Stimulated activated effector memory CD8-positive, alpha-beta T cell treated with anti-CD3 and anti-CD28 coated beads, Interleukin-12 subunit alpha, Interleukin-12 subunit beta, amount 100 ng/mL, for 72 hours (primary cell): ENCODE measurements at regions not wholly inside any gene's neighbourhood (a gene's known extent, or its start where the extent isn't known, plus 50 kb on each side); places are given as distances from the start of the nearest gene placed in this dataset.
"Not testable (repeated sequence)": the region's sequence is repeated elsewhere in the genome, so short reads cannot be mapped to it uniquely, and the experiment has no call there.

Source experiments
- ATAC-seq: fragments of 150-1000 bp; cut with Tn5 transposase; 2 replicates; pipeline ENCODE4 v1.10.0; 2021
- DNase-seq, 2 donors: peaks; one replicate each; pipeline ENCODE4 v3.0.0; 2021 to 2022; ENCODE audit warnings: low spot score in 2 of 2
- H3K27ac Mint-ChIP-seq: one replicate; pipeline ENCODE4 v1.8.0; 2022; ENCODE audit warnings: mild to moderate bottlenecking, mixed read lengths
- H3K36me3 Mint-ChIP-seq: one replicate; pipeline ENCODE4 v1.8.0; 2022; ENCODE audit warnings: mild to moderate bottlenecking, mixed read lengths
- H3K4me1 Mint-ChIP-seq: one replicate; pipeline ENCODE4 v1.8.0; 2022; ENCODE audit warnings: mixed read lengths
- H3K4me3 Mint-ChIP-seq: one replicate; pipeline ENCODE4 v1.8.0; 2022; ENCODE audit warnings: mild to moderate bottlenecking, mixed read lengths
- H3K9me3 Mint-ChIP-seq: one replicate; pipeline ENCODE4 v1.8.0; 2022; ENCODE audit warnings: mixed read lengths

DNA sequence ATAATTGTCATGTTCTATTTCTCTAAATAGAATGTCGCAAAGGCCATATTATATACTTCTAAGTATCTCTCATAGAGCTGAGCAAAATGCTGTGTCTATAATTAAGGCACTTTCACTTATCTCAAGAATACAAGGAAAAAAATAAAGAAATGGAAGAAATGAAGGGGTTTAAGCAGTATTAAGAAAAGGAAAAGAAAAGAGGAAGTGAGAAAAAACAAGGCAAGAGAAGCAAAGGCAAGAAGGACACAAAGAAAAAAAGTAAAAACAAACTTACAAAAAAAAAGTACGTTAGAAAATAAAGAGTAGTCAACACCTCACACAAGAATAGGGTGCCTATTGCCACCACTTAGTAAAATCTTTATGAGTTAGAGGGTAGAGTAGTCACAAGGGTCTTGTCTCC is 506.2 kb downstream of the GABRG2 start:
- H3K36me3 Mint-ChIP-seq = peaks cover 5% of the 10 kb centered on the region
- H3K27ac Mint-ChIP-seq = no peak overlapping the region
- H3K4me1 Mint-ChIP-seq = no peaks in the 10 kb centered on the region
- no peak for ATAC-seq
- H3K9me3 Mint-ChIP-seq = peaks cover 12% of the 10 kb centered on the region
- DNase-seq = no peak
- H3K4me3 Mint-ChIP-seq = no peak overlapping the region

DNA sequence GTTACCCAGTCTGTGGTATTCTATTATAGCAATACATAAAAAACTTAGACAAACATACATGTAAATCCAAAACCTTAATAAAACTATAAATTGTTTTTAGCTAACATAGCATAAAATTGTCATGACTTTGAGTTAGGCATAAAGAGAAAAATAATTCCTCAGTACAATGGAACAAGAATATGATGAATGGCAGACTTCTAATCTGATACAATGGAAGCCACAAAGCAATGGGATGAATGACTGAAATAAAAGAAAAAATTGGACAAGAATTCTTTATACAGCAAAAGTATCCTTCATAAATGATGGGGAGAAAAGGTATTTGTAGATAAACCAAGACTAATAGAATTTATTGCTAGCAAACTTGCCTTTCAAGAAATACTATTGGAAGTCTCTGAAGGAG is 524.2 kb downstream of the GABRG2 start:
- no peak overlapping the region for H3K27ac Mint-ChIP-seq
- no peak overlapping the region for H3K4me3 Mint-ChIP-seq
- H3K36me3 Mint-ChIP-seq = no peaks in the 10 kb centered on the region
- peaks cover 3% of the 10 kb centered on the region for H3K9me3 Mint-ChIP-seq
- no peak for ATAC-seq
- no peak for DNase-seq
- H3K4me1 Mint-ChIP-seq = no peaks in the 10 kb centered on the region

DNA sequence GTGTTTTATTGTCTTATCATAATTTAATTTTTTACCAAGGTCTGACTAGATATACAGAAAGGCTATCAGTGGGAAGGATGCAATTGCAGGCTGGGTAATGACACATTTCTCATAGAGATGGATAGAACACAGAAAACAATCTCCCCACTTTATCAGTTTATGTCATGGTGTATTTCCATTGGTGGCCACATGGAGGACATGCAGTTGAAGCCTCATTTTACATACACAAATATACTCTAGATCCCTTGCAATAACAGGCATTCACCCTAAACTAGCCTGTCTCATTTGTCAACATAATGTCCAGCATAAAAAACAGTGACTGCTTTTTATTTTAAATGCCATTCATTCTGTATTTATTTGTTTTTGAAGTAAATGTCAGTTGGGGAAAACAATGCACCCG is 526.3 kb downstream of the GABRG2 start:
- H3K36me3 Mint-ChIP-seq = no peaks in the 10 kb centered on the region
- peaks cover 9% of the 10 kb centered on the region for H3K9me3 Mint-ChIP-seq
- no peaks in the 10 kb centered on the region for H3K4me1 Mint-ChIP-seq
- ATAC-seq (no peak), DNase-seq (no peak)
- no peak overlapping the region for H3K27ac Mint-ChIP-seq
- no peak overlapping the region for H3K4me3 Mint-ChIP-seq

GRCh38 chr5:162603443-162604070 is 536.0 kb downstream of the GABRG2 start:
- Mint-ChIP-seq H3K36me3 (no peaks in the 10 kb centered on the region), H3K9me3 (peaks cover 14% of the 10 kb centered on the region), H3K4me1 (no peaks in the 10 kb centered on the region), H3K4me3 (no peak overlapping the region), H3K27ac (no peak overlapping the region)
- ATAC-seq = no peak
- no peak for DNase-seq

GRCh38 chr5:162607879-162608278 is 540.3 kb downstream of the GABRG2 start:
- Mint-ChIP-seq H3K36me3 (no peaks in the 10 kb centered on the region), H3K4me1 (no peaks in the 10 kb centered on the region)
- no peak for ATAC-seq

GRCh38 chr5:162621726-162622263 is 554.2 kb downstream of the GABRG2 start:
- not testable (repeated sequence) for H3K4me1 Mint-ChIP-seq, H3K27ac Mint-ChIP-seq, ATAC-seq, DNase-seq, H3K4me3 Mint-ChIP-seq, H3K36me3 Mint-ChIP-seq, H3K9me3 Mint-ChIP-seq

More at GRCh38 chr5:162607879-162608278, 540.3 kb downstream of the GABRG2 start:
- peaks cover 10% of the 10 kb centered on the region for H3K9me3 Mint-ChIP-seq
- H3K4me3 Mint-ChIP-seq = no peak overlapping the region
- no peak overlapping the region for H3K27ac Mint-ChIP-seq
- no peak for DNase-seq

DNA sequence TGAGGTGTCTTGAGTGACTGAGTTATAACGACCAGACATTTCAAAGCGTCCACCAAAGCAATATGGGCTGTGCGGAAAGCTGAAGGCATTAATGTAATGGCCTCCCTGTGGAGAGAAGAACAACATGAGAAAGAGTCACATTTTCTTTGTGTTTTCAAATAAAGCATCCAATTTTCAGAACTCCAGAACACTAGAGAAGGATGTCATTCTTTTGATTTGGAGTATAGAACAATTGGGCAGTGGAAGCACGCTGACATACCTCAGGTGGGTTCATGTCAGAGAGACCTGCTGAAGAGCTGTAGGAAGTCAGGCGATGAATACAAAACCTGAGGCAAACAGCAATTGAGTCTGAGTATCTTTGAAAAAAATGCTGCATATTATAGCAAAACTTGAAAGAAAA is 556.5 kb downstream of the GABRG2 start:
- Mint-ChIP-seq H3K4me1 (no peaks in the 10 kb centered on the region), H3K4me3 (no peak overlapping the region), H3K27ac (no peak overlapping the region), H3K9me3 (peaks cover 15% of the 10 kb centered on the region), H3K36me3 (no peaks in the 10 kb centered on the region)
- ATAC-seq (no peak), DNase-seq (no peak)

DNA sequence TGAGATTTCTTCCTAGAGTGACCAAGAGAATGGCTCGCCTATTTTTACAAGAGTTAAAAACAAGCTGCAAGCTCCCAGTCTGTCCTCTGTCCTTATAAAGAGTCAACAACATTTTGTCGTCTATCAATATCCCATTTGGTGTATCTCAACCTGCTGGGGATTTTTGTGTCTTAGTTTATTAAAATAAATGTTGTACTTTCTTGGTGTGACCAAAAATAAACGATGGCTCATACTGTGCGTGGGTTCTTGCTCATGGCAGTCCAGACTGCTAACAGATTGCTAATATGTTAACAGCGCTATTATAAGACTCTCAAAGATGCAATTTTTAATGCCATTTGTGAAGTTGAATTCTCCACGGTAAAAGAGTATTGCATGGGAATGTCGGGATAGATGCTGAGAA is 569.9 kb downstream of the GABRG2 start:
- H3K27ac Mint-ChIP-seq = no peak overlapping the region
- ATAC-seq (no peak), DNase-seq (no peak)
- H3K36me3 Mint-ChIP-seq = no peaks in the 10 kb centered on the region
- no peaks in the 10 kb centered on the region for H3K4me1 Mint-ChIP-seq
- no peak overlapping the region for H3K4me3 Mint-ChIP-seq
- peaks cover 18% of the 10 kb centered on the region for H3K9me3 Mint-ChIP-seq

GRCh38 chr5:162638849-162639248 is 571.3 kb downstream of the GABRG2 start:
- no peaks in the 10 kb centered on the region for H3K4me1 Mint-ChIP-seq

GRCh38 chr5:162641142-162641813 is 573.7 kb downstream of the GABRG2 start:
- DNase-seq (no peak), ATAC-seq (no peak)
- peaks cover 10% of the 10 kb centered on the region for H3K9me3 Mint-ChIP-seq
- H3K36me3 Mint-ChIP-seq = no peaks in the 10 kb centered on the region
- no peak overlapping the region for H3K4me3 Mint-ChIP-seq
- no peak overlapping the region for H3K27ac Mint-ChIP-seq
- no peaks in the 10 kb centered on the region for H3K4me1 Mint-ChIP-seq

More at GRCh38 chr5:162638849-162639248, 571.3 kb downstream of the GABRG2 start:
- Mint-ChIP-seq H3K9me3 (peaks cover 17% of the 10 kb centered on the region), H3K36me3 (no peaks in the 10 kb centered on the region), H3K27ac (no peak overlapping the region), H3K4me3 (no peak overlapping the region)
- ATAC-seq = no peak
- DNase-seq = no peak

GRCh38 chr5:162654661-162655405 is 587.3 kb downstream of the GABRG2 start:
- Mint-ChIP-seq H3K27ac (no peak overlapping the region), H3K36me3 (no peaks in the 10 kb centered on the region), H3K9me3 (peaks cover 17% of the 10 kb centered on the region), H3K4me3 (no peak overlapping the region), H3K4me1 (no peaks in the 10 kb centered on the region)
- DNase-seq (no peak), ATAC-seq (no peak)

DNA sequence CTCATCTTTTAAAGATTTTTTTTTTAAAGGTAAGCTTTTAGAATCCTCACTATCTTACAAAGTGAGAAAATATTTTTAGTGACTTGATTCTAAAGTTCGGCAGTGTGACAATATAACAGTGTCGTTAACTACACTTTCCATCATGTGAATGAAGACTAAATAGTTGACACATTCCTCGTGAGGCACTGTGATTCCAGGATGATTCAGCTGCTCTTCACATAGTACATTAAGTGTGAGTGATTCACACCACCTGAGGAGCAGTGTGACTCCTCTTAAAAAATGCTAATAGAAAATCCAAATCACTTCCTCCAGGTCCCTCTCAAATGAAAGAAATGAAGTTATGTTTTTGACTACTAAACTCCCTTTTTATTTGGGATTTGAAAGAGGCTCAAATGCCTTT is 589.5 kb downstream of the GABRG2 start:
- no peak overlapping the region for H3K27ac Mint-ChIP-seq
- H3K9me3 Mint-ChIP-seq = peaks cover 11% of the 10 kb centered on the region
- H3K36me3 Mint-ChIP-seq = no peaks in the 10 kb centered on the region
- H3K4me1 Mint-ChIP-seq = no peaks in the 10 kb centered on the region
- no peak for DNase-seq
- H3K4me3 Mint-ChIP-seq = no peak overlapping the region
- ATAC-seq = no peak

DNA sequence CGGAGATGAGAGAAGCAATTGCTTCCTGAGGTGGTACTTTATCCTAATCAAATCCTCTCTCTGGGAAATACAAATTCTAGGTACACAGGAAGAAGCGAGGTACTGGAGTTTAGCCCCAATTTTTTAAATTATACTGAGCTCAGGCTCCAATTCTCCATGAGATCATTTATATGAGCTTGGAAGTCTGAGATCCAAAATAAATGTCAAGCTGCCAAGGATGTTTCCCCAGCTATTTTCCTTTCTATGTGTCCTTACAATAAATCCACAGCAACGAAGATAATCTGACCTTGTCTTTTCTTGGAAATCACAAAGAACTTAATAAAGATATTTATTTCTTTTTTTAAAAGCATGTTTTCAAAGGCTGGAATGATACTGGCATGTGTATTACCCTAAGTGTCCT is 597.3 kb downstream of the GABRG2 start:
- Mint-ChIP-seq H3K4me1 (no peaks in the 10 kb centered on the region), H3K4me3 (no peak overlapping the region), H3K36me3 (no peaks in the 10 kb centered on the region), H3K27ac (no peak overlapping the region), H3K9me3 (peaks cover 13% of the 10 kb centered on the region)
- DNase-seq = no peak
- ATAC-seq = no peak

DNA sequence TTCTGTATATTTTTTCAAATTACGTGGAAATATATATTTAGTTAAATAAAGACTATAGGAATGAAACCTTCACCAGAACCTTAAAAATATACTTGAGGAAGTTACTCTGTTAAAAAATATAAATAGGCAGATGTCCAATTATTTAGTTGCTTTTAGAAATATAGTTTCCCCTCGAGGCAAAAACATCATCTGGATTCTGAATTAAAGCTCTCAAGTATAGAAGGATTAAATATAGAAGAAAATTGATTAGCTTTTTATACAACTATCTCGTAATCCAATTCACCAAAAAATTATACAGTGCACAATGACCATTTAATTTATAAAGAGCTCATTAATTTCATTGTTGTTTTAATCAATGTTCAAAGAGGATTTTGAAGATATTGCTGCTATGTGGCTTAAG is 601.4 kb downstream of the GABRG2 start:
- Mint-ChIP-seq H3K9me3 (peaks cover 7% of the 10 kb centered on the region), H3K27ac (no peak overlapping the region), H3K4me3 (no peak overlapping the region), H3K36me3 (no peaks in the 10 kb centered on the region), H3K4me1 (no peaks in the 10 kb centered on the region)
- ATAC-seq (no peak), DNase-seq (no peak)

- H3K4me3 Mint-ChIP-seq = no peak overlapping the region
Measured at GRCh38 chr5:162672061-162672460, 604.5 kb downstream of the GABRG2 start.

DNA sequence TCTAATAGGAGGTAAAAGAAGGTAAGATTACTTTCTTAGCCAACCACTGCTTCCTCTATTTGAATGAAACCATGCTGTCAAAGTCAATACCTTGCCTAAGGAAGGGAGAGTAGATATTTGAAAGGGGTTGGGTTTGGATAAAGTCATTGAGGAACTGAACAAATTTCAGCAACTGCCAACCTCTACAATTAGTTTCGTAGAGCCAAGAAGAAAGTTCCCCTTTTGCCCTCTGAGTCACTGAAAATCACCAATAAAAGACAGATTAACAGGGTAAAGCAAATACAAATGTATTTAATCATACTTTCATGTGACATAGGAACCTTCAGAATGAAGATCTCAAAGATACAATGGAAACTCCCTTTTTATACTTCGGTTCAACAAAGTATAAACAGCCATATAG is 615.7 kb downstream of the GABRG2 start:
- Mint-ChIP-seq H3K4me3 (no peak overlapping the region), H3K4me1 (no peaks in the 10 kb centered on the region), H3K27ac (no peak overlapping the region), H3K9me3 (peaks cover 26% of the 10 kb centered on the region), H3K36me3 (no peaks in the 10 kb centered on the region)
- ATAC-seq (no peak), DNase-seq (no peak)

More at GRCh38 chr5:162672061-162672460, 604.5 kb downstream of the GABRG2 start:
- ATAC-seq (no peak), DNase-seq (no peak)
- H3K27ac Mint-ChIP-seq = no peak overlapping the region
- peaks cover 11% of the 10 kb centered on the region for H3K9me3 Mint-ChIP-seq
- H3K4me1 Mint-ChIP-seq = no peaks in the 10 kb centered on the region
- H3K36me3 Mint-ChIP-seq = no peaks in the 10 kb centered on the region
